ENCODE measurements at regions not wholly inside any gene's neighbourhood (a gene's known extent, or its start where the extent isn't known, plus 50 kb on each side); places are given as distances from the start of the nearest gene placed in this dataset.

DNA sequence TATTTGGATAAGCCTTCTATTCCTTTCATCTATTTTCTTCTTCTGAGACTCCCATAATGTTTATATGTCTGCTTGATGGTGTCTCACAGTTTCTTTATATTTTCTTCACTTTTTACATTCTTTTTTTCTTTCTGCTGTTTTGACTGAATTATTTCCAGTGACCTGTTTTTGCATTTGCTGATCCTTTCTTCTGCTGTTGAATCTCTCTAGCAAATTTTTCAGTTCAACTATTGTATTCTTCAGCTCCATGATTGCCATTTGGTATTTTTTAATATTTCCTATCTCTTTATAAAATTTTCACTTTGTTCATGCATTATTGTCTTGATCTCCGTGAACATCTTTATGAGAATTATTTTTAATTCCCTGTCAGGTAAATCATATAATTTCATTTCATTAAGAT, 122.3 kb upstream of the ST6GALNAC5 start:
- TF ChIP-seq POLR2A (IDR thresholded peaks at IDR 0.05; ENCODE audit: low read depth, low read length) = no peak
- DNase-seq (ENCODE audit: insufficient read length, low spot score) = no peak
- FAIRE-seq = no peak

- no peak for TF ChIP-seq POLR2A (IDR thresholded peaks at IDR 0.05; ENCODE audit: low read depth, low read length)
- DNase-seq (ENCODE audit: insufficient read length, low spot score) (no peak), FAIRE-seq (no peak)
Observed at GRCh38 chr1:76746206-76746605, 121.1 kb upstream of the ST6GALNAC5 start.

- no peak for TF ChIP-seq POLR2A (IDR thresholded peaks at IDR 0.05; ENCODE audit: low read depth, low read length)
- FAIRE-seq = no peak
- DNase-seq (ENCODE audit: insufficient read length, low spot score) = no peak
Observed at GRCh38 chr1:76754730-76755129, 112.5 kb upstream of the ST6GALNAC5 start.

DNA sequence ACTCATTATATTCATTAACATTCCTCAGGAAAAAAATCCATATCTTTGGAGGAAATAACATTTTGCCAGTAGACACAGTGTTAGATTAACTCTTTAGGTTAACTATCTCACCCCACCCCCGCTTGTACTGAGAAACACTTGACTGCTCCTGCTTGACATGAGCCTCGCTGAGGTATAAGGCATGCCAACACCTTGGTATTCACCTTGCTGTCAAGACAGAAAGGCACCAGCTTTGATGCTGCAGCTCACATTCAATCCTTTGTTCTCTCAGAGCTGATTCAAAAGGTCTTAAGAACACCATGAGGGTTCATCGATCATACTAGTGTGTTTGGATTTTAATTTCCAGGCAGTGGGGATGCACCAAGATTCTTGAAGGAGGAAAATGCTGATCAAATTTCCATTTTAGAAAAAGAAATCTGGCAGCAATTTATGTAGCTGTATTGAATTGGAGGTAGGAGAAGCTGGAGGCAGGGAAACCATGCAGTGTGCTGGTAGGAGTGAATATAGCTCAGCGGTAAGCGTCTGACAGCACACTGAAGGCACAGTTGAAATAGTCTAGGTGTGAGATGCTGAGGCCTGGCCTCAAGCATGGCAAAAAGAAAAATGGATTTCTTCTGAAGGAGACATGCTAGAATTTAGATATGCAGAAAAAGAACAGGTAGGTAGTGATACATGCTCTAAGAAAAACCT, 108.0 kb upstream of the ST6GALNAC5 start:
- DNase-seq (ENCODE audit: insufficient read length, low spot score) (no peak), FAIRE-seq (no peak)
- no peak for TF ChIP-seq POLR2A (IDR thresholded peaks at IDR 0.05; ENCODE audit: low read depth, low read length)

- DNase-seq (ENCODE audit: insufficient read length, low spot score) = no peak
- no peak for TF ChIP-seq POLR2A (IDR thresholded peaks at IDR 0.05; ENCODE audit: low read depth, low read length)
- no peak for FAIRE-seq
Observed at GRCh38 chr1:76759950-76760349, 107.3 kb upstream of the ST6GALNAC5 start.

DNA sequence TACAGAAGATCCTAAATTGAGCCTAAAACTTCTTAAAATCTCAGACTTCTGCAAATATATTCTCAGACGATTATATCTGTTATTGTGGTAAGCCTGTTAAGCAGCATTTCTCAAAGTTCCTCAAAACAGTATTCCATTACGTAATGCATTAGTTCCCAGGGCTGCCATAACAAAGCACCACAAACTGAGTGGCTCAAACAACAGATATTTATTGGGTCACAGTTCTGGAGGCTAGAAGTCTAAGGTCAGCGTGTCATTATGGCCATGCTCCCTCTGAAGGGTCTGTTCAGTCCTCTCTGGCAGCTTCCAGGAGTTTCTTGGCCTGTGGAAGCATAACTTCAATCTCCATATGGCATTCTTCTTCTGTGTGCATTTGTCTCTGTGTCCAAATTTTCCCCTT, 103.5 kb upstream of the ST6GALNAC5 start:
- no peak for TF ChIP-seq POLR2A (IDR thresholded peaks at IDR 0.05; ENCODE audit: low read depth, low read length)
- DNase-seq (ENCODE audit: insufficient read length, low spot score) (no peak), FAIRE-seq (no peak)

DNA sequence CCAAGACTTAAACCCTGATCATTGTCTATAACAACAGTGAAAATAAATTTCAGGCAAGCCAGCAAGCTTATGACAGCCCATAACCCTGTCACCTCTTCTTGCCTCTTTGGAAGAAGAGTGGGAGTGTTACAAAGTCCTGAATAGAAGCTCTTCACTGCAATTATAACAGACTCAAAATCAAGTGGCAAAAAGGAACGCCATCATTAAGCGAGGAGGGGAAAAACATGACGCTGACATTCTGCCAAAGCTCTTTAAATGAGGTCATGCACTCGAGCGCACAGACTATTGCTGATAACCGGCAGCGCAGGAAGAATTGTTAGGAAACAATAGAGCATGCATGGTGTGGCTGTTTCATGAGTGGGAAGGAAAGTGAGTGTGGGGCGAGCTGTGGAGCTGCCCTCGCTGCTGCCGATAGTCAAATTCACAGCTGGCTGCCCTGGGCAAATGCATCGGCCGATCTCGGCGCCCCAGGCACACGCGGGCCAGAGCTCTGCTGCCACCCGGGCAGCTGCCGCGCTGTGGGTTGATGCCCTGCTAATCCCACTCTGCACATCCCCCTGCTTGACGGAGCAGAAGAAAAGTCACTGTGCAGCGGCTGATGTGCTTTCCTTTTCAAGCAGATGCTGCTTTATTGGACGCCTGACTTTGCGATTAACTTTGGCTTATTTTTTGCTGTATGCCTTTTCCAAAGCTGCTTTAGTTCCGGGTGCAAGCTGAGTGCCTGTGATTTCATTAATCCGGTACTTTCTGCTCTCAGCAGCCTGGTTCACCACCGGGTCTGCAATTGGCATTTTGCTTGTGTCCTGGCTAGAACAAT, 102.4 kb upstream of the ST6GALNAC5 start:
- DNase-seq (ENCODE audit: insufficient read length, low spot score) (no peak), FAIRE-seq (no peak)
- no peak for TF ChIP-seq POLR2A (IDR thresholded peaks at IDR 0.05; ENCODE audit: low read depth, low read length)

- DNase-seq (ENCODE audit: insufficient read length, low spot score) (no peak), FAIRE-seq (no peak)
- no peak for TF ChIP-seq POLR2A (IDR thresholded peaks at IDR 0.05; ENCODE audit: low read depth, low read length)
Observed at GRCh38 chr1:76766381-76766780, 100.9 kb upstream of the ST6GALNAC5 start.

DNA sequence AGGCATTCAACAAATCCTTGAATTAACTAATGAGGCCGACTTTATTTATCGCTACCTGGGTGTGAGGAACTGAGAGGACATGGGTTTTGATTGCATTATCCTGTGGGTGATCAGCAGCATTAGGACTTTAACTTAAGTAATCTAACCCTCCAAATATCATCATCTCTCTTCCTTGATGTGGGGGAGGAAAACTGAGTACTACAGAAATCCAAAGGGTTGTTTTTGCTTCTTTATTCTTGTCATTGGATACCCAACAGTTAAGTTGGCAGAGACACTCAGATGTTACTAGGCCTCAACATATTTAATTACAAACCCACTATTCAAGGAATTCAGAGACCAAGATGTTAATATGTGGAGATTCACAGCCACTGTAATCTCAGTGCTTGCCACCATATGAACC, 97.4 kb upstream of the ST6GALNAC5 start:
- DNase-seq (ENCODE audit: insufficient read length, low spot score) (no peak), FAIRE-seq (no peak)
- TF ChIP-seq POLR2A (IDR thresholded peaks at IDR 0.05; ENCODE audit: low read depth, low read length) = no peak

DNA sequence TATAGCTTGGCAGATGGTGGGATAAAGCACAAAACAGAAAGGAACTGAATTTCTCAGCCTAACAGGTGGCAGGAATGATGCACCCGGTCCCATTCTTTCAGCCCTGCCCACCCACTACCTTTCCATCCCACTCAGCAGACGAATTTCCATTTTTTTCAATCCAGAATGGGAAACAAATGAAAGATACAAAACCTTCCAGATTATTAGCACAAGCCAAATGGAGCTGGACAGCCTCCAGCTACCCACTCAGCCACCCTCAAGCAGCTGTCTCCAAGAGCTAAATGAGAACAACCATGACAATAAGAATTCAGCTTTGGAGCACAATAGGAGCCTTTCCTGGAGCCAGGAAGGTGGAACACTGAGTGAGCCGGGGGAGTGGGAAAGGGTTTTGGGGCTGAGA, 96.3 kb upstream of the ST6GALNAC5 start:
- DNase-seq (ENCODE audit: insufficient read length, low spot score) (no peak), FAIRE-seq (no peak)
- TF ChIP-seq POLR2A (IDR thresholded peaks at IDR 0.05; ENCODE audit: low read depth, low read length) = no peak

- no peak for DNase-seq (ENCODE audit: insufficient read length, low spot score)
- no peak for FAIRE-seq
- no peak for TF ChIP-seq POLR2A (IDR thresholded peaks at IDR 0.05; ENCODE audit: low read depth, low read length)
Observed at GRCh38 chr1:76781447-76781846, 85.8 kb upstream of the ST6GALNAC5 start.

- FAIRE-seq = no peak
- no peak for DNase-seq (ENCODE audit: insufficient read length, low spot score)
- TF ChIP-seq POLR2A (IDR thresholded peaks at IDR 0.05; ENCODE audit: low read depth, low read length) = no peak
Observed at GRCh38 chr1:76782809-76783208, 84.5 kb upstream of the ST6GALNAC5 start.

DNA sequence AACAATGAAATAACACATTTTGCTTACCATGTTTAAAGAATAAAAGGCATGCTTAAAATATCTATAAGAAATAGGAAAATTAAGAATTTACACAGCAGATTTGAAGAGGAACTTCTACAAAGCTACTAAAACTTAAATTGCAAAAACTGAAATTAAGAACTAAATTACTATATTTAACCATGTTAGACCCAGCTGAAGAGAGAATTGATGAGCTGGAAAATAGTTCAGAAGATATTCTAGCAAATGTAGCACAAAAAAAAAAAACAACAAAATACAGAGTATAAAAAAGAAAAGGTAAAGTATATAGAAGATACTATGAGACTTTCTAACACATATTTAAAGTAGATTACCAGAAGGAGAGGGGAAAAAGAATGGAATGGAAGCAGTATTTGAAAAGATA, 82.8 kb upstream of the ST6GALNAC5 start:
- TF ChIP-seq POLR2A (IDR thresholded peaks at IDR 0.05; ENCODE audit: low read depth, low read length) = no peak
- FAIRE-seq (no peak), DNase-seq (ENCODE audit: insufficient read length, low spot score) (no peak)

DNA sequence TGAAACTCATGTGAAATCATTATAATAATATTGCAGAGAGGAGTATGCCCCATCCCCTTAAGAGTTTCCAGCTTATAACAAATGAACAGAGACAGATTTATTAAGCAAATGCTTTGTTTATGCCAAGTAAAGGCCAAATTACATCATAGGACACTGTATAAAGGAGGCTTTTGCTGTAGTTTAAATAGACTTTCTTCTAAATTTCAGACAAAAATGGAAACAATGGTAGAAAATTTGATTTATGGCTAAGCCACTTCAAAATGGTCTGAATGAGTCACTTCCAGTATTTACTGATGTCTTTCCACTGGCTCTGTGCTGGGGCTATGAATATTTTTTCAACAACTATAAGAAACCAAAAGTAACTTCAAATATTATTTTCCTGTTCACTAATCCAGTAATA, 81.1 kb upstream of the ST6GALNAC5 start:
- TF ChIP-seq POLR2A (IDR thresholded peaks at IDR 0.05; ENCODE audit: low read depth, low read length) = no peak
- no peak for DNase-seq (ENCODE audit: insufficient read length, low spot score)
- no peak for FAIRE-seq

DNA sequence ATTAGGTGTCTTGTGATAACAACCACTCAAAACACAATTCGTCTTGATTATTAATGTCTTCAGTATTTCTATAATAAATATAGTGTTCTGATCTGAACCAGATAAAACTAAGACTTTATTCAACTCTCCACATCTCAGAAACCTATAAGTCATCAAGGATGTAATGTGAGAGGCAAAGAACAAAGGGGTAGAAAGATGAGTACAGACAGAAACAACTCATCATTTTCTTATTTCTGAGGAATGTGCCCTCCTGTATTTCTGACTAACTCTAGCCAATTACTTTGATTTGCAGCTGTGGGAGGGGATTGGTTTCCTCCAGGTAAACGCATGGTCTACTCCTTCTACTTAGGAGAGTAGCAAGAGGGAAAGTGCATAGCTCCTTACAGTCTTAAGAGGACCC, 73.7 kb upstream of the ST6GALNAC5 start:
- TF ChIP-seq POLR2A (IDR thresholded peaks at IDR 0.05; ENCODE audit: low read depth, low read length) = no peak
- FAIRE-seq = no peak

More for the DNA sequence above, 73.7 kb upstream of the ST6GALNAC5 start:
- DNase-seq (ENCODE audit: insufficient read length, low spot score) = no peak
